Upper lobe of left lung (tissue), 6 donors: ENCODE measurements at regions not wholly inside any gene's neighbourhood (a gene's known extent, or its start where the extent isn't known, plus 50 kb on each side); places are given as distances from the start of the nearest gene placed in this dataset.

Experiments used
- ATAC-seq, 2 donors: fragments of 200-7000 bp; cut with Tn5 transposase; one replicate each; pipeline ENCODE4 v1.9.1; 2022; ENCODE audit warnings: mild to moderate bottlenecking in 2 of 2, moderate library complexity in 2 of 2; ENCODE audit not compliant: low FRiP score in 2 of 2
- DNase-seq, 2 donors: peaks; one replicate each; pipeline ENCODE4 v3.0.0-alpha.2; 2019 to 2020
- H3K27ac ChIP-seq, 4 donors: fragments of 200-600 bp; sonication (generic); one replicate each; pipeline ENCODE4 v1.5.1; 2016 to 2019
- H3K27me3 ChIP-seq, 4 donors: fragments of 200-600 bp; sonication (generic); one replicate each; pipeline ENCODE4 v1.5.1; 2017 to 2019
- H3K36me3 ChIP-seq, 4 donors: fragments of 200-600 bp; sonication (generic); one replicate each; pipeline ENCODE4 v1.5.1; 2016 to 2019
- H3K4me1 ChIP-seq, 4 donors: fragments of 200-600 bp; sonication (generic); one replicate each; pipeline ENCODE4 v1.5.1; 2018 to 2019
- H3K4me3 ChIP-seq, 4 donors: fragments of 200-600 bp; sonication (generic); one replicate each; pipeline ENCODE4 v1.5.1; 2017 to 2019; ENCODE audit warnings: mild to moderate bottlenecking in 2 of 4, moderate library complexity in 1 of 4
- H3K9me3 ChIP-seq, 4 donors: fragments of 200-600 bp; sonication (generic); one replicate each; pipeline ENCODE4 v1.5.1; 2018 to 2019
- CTCF ChIP-seq, 6 experiments: fragments of 450-650 bp in 4 of 6; fragments of 200-600 bp in 2 of 6; sonication (generic) in 2 of 6; IDR thresholded peaks; one replicate each; pipeline ENCODE4 v1.5.1; 2016 to 2019; ENCODE audit warnings: antibody characterized with exemption in 6 of 6
- EP300 ChIP-seq, 4 donors: sonication (generic); formaldehyde crosslinking; IDR thresholded peaks; one replicate each; pipeline ENCODE4 v1.5.1; 2017; ENCODE audit warnings: antibody characterized with exemption in 4 of 4, control low read depth in 2 of 4
- POLR2A ChIP-seq, 4 donors: fragments of 450-650 bp; IDR thresholded peaks; one replicate each; pipeline ENCODE4 v1.5.1; 2016 to 2017; ENCODE audit warnings: antibody characterized with exemption in 4 of 4, mild to moderate bottlenecking in 2 of 4
- POLR2AphosphoS5 ChIP-seq, 2 donors: sonication (generic); formaldehyde crosslinking; IDR thresholded peaks; one replicate each; pipeline ENCODE4 v1.5.1; 2017; ENCODE audit warnings: antibody characterized with exemption in 2 of 2
- WGBS, 2 donors: methylation state at CpG; one replicate each; pipeline ENCODE4 v1.1.5; 2017 to 2018; 5-methylcytosine and 5-hydroxymethylcytosine counted together
- donor health status: DM: no; HTN: no; CAD: no; lungs with moderate emphysema.
- donor health status: DM: no; HTN: yes; CAD: no; lungs with severe emphysema.

GRCh38 chr20:60327971-60328660 is 369.9 kb downstream of the CDH26 start:
- DNase-seq (no peak), ATAC-seq (no peak)
- no peak overlapping the region for H3K4me3 ChIP-seq
- 90 to 100% methylated on average over 2 to 4 of the region's 4 CpGs for WGBS, 2 donors
- H3K9me3 ChIP-seq = no peaks in the 10 kb centered on the region
- H3K27me3 ChIP-seq = no peaks in the 10 kb centered on the region
- no peak overlapping the region for H3K27ac ChIP-seq
- TF ChIP-seq CTCF (IDR thresholded peaks at IDR 0.05) (no peak), EP300 (IDR thresholded peaks at IDR 0.05) (no peak), POLR2A (IDR thresholded peaks at IDR 0.05) (no peak), POLR2AphosphoS5 (IDR thresholded peaks at IDR 0.05) (no peak)
- no peaks in the 10 kb centered on the region for H3K36me3 ChIP-seq
- H3K4me1 ChIP-seq = no peaks in the 10 kb centered on the region

GRCh38 chr20:60330461-60330860 is 372.2 kb downstream of the CDH26 start:
- Histone ChIP-seq H3K4me3 (no peak overlapping the region), H3K4me1 (no peaks in the 10 kb centered on the region), H3K9me3 (no peaks in the 10 kb centered on the region), H3K36me3 (no peaks in the 10 kb centered on the region), H3K27ac (no peak overlapping the region), H3K27me3 (no peaks in the 10 kb centered on the region)
- DNase-seq (no peak), ATAC-seq (no peak)
- TF ChIP-seq POLR2A (IDR thresholded peaks at IDR 0.05) = no peak
- TF ChIP-seq POLR2AphosphoS5 (IDR thresholded peaks at IDR 0.05) = no peak
- WGBS, 2 donors = 34 to 49% methylated on average over 3 of the region's 3 CpGs

GRCh38 chr20:60331688-60332300 is 373.6 kb downstream of the CDH26 start:
- TF ChIP-seq CTCF (IDR thresholded peaks at IDR 0.05) (no peak), POLR2AphosphoS5 (IDR thresholded peaks at IDR 0.05) (no peak), EP300 (IDR thresholded peaks at IDR 0.05) (no peak), POLR2A (IDR thresholded peaks at IDR 0.05) (no peak)
- no peak overlapping the region for H3K4me3 ChIP-seq
- H3K36me3 ChIP-seq = no peaks in the 10 kb centered on the region
- H3K27ac ChIP-seq = no peak overlapping the region
- ATAC-seq (no peak), DNase-seq (no peak)
- H3K9me3 ChIP-seq = no peaks in the 10 kb centered on the region
- 83 to 85% methylated on average over 11 of the region's 11 CpGs for WGBS, 2 donors
- no peaks in the 10 kb centered on the region for H3K27me3 ChIP-seq
- H3K4me1 ChIP-seq = no peaks in the 10 kb centered on the region

GRCh38 chr20:60332523-60332922 is 374.3 kb downstream of the CDH26 start:
- no peaks in the 10 kb centered on the region for H3K27me3 ChIP-seq
- 58 to 73% methylated on average over 3 of the region's 3 CpGs for WGBS, 2 donors
- H3K4me3 ChIP-seq = no peak overlapping the region
- H3K4me1 ChIP-seq = no peaks in the 10 kb centered on the region
- H3K9me3 ChIP-seq = no peaks in the 10 kb centered on the region
- no peaks in the 10 kb centered on the region for H3K36me3 ChIP-seq
- DNase-seq (no peak), ATAC-seq (no peak)
- TF ChIP-seq EP300 (IDR thresholded peaks at IDR 0.05) (no peak), POLR2AphosphoS5 (IDR thresholded peaks at IDR 0.05) (no peak), POLR2A (IDR thresholded peaks at IDR 0.05) (no peak), CTCF (IDR thresholded peaks at IDR 0.05) (no peak)
- H3K27ac ChIP-seq = no peak overlapping the region

- no peak for TF ChIP-seq POLR2AphosphoS5 (IDR thresholded peaks at IDR 0.05)
- no peak for TF ChIP-seq POLR2A (IDR thresholded peaks at IDR 0.05)
- TF ChIP-seq EP300 (IDR thresholded peaks at IDR 0.05) = no peak
- no peak for TF ChIP-seq CTCF (IDR thresholded peaks at IDR 0.05)
- Histone ChIP-seq H3K9me3 (no peaks in the 10 kb centered on the region), H3K27me3 (no peaks in the 10 kb centered on the region), H3K36me3 (no peaks in the 10 kb centered on the region), H3K4me1 (no peaks in the 10 kb centered on the region), H3K27ac (no peak overlapping the region), H3K4me3 (no peak overlapping the region)
- no peak for ATAC-seq
- WGBS, 2 donors = 93 to 95% methylated on average over 3 of the region's 3 CpGs
- DNase-seq = no peak
Measured at GRCh38 chr20:60334911-60335310, 376.7 kb downstream of the CDH26 start.
